Testis (tissue), 2 donors: ENCODE measurements at regions not wholly inside any gene's neighbourhood (a gene's known extent, or its start where the extent isn't known, plus 50 kb on each side); places are given as distances from the start of the nearest gene placed in this dataset.
"Not testable (repeated sequence)": the region's sequence is repeated elsewhere in the genome, so short reads cannot be mapped to it uniquely, and the experiment has no call there.

ENCODE experiments used
- POLR2A ChIP-seq: fragments of 450-650 bp; IDR thresholded peaks from one replicate; pipeline ENCODE4 v1.6.1; 2017; ENCODE audit warnings: antibody characterized with exemption, mild to moderate bottlenecking, moderate library complexity
- TF ChIP-seq, protein P1 (sequence below), 3 experiments: fragments of 450-650 bp in 2 of 3; fragments of 200-600 bp in 1 of 3; sonication (generic) in 1 of 3; IDR thresholded peaks; one replicate each; pipeline ENCODE4 v1.5.1; 2016 to 2019; ENCODE audit warnings: antibody characterized with exemption in 3 of 3, mild to moderate bottlenecking in 2 of 3, moderate library complexity in 1 of 3

DNA sequence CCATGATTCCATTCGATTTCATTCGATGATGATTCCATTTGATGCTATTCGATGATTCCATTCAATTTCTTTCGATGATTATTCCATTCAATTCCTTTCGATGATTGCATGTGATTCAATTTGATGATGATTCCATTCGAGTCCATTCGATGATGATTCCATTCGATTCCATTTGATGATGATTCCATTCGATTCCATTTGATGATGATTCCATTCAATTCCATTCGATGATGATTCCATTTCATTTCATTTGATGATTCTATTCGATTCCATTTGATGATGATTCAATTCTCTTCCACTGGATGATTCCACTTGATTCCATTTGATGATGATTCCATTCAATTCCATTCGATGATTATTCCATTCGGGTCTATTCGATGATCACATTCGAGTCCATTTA lies 1094.1 kb downstream of the RPIA start:
- TF ChIP-seq, protein P1, sequence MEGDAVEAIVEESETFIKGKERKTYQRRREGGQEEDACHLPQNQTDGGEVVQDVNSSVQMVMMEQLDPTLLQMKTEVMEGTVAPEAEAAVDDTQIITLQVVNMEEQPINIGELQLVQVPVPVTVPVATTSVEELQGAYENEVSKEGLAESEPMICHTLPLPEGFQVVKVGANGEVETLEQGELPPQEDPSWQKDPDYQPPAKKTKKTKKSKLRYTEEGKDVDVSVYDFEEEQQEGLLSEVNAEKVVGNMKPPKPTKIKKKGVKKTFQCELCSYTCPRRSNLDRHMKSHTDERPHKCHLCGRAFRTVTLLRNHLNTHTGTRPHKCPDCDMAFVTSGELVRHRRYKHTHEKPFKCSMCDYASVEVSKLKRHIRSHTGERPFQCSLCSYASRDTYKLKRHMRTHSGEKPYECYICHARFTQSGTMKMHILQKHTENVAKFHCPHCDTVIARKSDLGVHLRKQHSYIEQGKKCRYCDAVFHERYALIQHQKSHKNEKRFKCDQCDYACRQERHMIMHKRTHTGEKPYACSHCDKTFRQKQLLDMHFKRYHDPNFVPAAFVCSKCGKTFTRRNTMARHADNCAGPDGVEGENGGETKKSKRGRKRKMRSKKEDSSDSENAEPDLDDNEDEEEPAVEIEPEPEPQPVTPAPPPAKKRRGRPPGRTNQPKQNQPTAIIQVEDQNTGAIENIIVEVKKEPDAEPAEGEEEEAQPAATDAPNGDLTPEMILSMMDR (IDR thresholded peaks at IDR 0.05): not testable (repeated sequence)
- not testable (repeated sequence) for TF ChIP-seq POLR2A
